Retinal pigment epithelial cell (primary cell): ENCODE measurements at regions not wholly inside any gene's neighbourhood (a gene's known extent, or its start where the extent isn't known, plus 50 kb on each side); places are given as distances from the start of the nearest gene placed in this dataset.
"Not testable (repeated sequence)": the region's sequence is repeated elsewhere in the genome, so short reads cannot be mapped to it uniquely, and the experiment has no call there.

ENCODE experiments used
- DNase-seq: peaks from one replicate; pipeline ENCODE4 v3.0.0-alpha.2; 2010; ENCODE audit warnings: low read depth
- H3K4me3 ChIP-seq: 2 replicates; pipeline ENCODE4 v1.5.1; 2011; ENCODE audit warnings: mild to moderate bottlenecking, low read length, control low read depth, moderate library complexity
- TF ChIP-seq, protein P1 (sequence below): conservative IDR thresholded peaks from 2 replicates; pipeline ENCODE4 v1.5.1; 2011; ENCODE audit warnings: low read depth, low read length, control low read depth, inconsistent platforms

DNA sequence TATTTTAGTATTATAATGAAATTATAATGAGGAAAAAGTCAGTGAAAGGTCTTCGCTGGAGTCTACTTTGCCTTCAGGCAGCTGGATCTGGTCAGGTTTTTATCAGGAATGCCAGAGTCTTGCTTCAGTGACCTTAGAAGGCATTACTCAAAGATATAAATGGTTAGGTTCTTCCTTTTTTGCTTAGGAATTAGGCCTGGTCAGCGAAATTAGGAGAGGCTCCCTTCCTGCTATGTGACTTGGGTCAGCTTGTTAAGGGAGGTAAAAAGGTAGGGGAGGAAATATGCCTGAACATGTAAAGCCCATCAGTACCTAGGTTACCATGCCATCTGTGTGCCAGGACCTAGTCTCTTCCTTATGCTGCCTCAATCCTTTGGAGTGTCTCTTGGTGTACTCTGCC is 115.1 kb downstream of the OTOR start:
- no peak overlapping the region for H3K4me3 ChIP-seq
- TF ChIP-seq, protein P1, sequence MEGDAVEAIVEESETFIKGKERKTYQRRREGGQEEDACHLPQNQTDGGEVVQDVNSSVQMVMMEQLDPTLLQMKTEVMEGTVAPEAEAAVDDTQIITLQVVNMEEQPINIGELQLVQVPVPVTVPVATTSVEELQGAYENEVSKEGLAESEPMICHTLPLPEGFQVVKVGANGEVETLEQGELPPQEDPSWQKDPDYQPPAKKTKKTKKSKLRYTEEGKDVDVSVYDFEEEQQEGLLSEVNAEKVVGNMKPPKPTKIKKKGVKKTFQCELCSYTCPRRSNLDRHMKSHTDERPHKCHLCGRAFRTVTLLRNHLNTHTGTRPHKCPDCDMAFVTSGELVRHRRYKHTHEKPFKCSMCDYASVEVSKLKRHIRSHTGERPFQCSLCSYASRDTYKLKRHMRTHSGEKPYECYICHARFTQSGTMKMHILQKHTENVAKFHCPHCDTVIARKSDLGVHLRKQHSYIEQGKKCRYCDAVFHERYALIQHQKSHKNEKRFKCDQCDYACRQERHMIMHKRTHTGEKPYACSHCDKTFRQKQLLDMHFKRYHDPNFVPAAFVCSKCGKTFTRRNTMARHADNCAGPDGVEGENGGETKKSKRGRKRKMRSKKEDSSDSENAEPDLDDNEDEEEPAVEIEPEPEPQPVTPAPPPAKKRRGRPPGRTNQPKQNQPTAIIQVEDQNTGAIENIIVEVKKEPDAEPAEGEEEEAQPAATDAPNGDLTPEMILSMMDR = no peak
- no peak for DNase-seq

DNA sequence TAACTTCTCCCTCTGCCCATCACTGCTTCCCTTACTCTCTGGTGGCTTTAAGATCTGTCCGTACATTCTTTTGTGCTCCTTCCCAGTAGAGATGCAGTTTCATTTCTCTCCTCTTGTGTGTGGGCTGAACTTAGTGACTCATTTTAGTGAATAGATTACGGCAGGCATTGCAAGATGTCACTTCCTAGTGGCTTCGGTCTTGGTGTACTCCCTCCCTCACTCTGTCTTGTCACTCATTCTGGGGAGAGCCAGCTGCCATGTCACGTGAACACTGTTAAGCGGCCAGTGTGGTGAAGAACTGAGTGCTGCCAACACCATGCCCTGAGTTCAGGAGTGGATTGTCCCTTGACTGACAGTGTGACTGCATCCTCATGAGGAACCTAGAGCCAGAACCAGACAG is 115.9 kb downstream of the OTOR start:
- TF ChIP-seq, protein P1 = no peak
- DNase-seq = no peak
- no peak overlapping the region for H3K4me3 ChIP-seq

DNA sequence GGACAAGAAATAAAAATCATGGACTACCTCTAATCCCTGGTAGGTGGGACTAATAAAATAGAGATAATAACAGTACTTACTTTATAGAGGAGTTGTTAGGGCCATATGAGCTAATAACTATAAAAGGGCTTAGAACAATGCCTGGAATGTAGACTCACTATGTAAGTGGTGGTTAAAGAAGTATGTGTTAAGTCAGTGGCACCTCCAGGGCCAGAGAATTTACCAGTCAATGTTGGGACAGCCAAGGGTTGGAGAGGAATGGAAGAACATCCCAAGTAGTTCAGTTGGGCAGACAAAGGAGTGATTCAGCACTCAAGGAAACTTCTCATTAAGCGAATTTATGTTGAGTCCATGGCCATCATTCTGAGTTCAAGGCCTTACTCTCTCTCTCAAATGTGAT is 116.8 kb downstream of the OTOR start:
- H3K4me3 ChIP-seq = no peak overlapping the region
- TF ChIP-seq, protein P1 = no peak
- no peak for DNase-seq

DNA sequence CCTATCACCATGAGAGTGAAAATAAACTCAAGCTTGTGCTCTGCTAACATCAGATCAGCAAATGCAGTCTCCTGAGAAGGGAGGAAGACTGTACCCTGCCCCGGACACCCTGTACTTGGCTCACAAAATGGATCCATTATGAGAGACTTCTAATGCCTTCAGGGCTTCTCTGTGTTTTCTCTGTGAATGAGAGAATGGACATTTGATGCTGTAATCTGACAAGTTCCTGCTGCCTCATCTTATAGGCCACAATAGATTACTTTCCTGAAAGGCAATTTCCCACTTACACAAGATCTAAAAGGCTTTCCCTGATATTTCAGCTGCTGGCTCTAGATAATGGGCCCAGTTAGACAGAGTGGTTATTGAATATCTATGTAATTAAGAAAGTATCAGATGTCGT is 117.2 kb downstream of the OTOR start:
- DNase-seq = no peak
- TF ChIP-seq, protein P1 = no peak
- H3K4me3 ChIP-seq = no peak overlapping the region

DNA sequence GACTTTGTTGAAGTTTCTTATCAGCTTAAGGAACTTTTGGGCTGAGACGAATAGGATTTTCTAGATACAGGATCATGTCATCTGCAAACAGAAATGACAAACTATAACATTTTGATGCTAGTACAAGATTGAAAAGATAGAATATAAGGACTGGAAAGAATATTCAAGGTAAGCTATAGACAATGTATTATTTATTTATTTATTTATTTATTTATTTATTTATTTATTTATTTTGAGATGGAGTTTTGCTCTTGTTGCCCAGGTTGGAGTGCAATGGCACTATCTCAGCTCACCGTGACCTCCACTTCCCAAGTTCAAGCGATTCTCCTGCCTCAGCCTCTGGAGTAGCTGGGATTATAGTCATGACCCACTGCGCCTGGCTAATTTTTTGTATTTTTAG is 125.0 kb downstream of the OTOR start:
- not testable (repeated sequence) for DNase-seq, H3K4me3 ChIP-seq

DNA sequence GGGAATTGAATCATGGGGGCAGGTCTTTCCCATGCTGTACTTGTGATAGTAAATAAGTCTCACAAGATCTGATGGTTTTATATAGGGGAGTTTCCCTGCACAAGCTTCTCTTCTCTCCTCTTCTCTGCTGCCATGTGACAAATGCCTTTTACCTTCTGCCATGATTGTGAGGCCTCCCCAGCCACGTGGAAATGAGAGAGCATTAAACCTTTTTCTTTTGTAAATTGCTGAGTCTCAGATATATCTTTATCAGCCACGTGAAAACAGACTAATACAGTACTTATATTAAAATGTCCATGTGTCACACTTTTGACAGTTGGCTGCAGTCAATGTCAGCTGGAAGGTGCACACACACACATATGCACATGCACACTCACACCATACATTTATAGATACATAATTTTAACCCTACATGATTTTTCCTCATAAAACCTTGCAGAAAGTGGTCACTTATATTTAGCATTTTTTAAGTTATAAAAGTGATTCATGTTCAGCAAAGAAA is 128.9 kb downstream of the OTOR start:
- TF ChIP-seq, protein P1 = no peak
- H3K4me3 ChIP-seq = no peak overlapping the region
- DNase-seq = no peak

DNA sequence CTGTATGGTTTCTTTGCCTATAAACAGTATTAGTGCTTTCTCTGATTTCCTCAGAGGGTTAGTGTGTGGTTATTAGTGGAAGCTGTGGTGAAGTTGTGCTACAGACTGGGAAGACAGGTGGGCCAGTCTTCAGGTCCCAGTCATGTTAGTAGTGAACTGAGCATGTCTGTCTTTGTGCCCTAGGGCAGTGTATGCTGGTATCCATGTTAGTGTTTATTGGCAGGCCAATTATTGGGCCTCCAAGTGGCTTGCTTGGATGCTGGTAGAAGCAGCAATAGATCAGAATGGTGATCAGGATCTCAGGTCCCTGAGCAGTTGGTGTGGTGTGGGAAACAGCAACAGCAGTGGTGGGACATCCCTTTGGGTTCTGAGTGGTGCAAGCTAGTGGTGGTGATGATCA is 137.6 kb downstream of the OTOR start:
- TF ChIP-seq, protein P1 = no peak
- H3K4me3 ChIP-seq = no peak overlapping the region
- no peak for DNase-seq

DNA sequence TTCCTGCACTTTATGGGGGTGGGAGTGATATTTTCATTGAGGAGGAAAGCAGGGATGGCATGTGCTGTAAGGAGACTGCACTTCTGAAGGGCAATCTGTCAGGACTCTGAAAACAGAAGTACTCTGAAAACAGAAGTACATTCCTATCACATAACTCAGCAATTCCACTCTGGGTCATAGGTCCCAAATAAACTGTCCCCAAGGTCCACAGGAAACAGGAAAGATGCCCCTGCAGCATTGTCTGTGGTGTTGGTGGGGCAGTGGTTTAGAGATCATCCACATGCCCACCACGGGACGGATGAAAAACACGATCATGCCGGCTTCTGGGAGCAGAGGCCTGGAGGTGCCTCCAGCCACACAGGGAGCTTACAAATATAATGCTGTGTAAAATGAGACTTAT is 150.3 kb downstream of the OTOR start:
- TF ChIP-seq, protein P1 = no peak
- no peak for DNase-seq
- H3K4me3 ChIP-seq = no peak overlapping the region
